ENCODE measurements at regions not wholly inside any gene's neighbourhood (a gene's known extent, or its start where the extent isn't known, plus 50 kb on each side); places are given as distances from the start of the nearest gene placed in this dataset.

GRCh38 chr10:6305401-6306321 is 102.9 kb downstream of the PFKFB3 start:
- DNase-seq (ENCODE audit: low read depth) = no peak

GRCh38 chr10:6306917-6307316 is 104.2 kb downstream of the PFKFB3 start:
- DNase-seq (ENCODE audit: low read depth) = no peak

DNA sequence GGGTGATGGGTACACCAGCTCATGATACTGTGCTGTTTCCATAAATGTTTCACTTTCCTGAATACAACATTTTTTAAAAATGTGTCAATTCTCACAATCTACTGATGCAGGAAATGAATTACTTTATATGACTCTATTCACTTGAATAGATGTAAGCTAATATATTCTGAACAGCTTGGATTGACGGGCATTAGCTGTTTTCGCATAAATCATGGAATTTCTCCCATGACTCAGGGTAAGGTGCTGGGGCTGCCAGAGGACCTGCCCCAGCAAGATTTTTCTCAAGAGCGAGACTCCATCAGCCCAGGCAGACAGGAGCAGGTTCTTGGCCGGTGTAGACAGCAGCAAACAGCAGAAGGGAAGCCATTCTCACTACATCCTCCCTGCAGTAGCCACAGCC is 107.1 kb downstream of the PFKFB3 start:
- no peak for DNase-seq (ENCODE audit: low read depth)

DNA sequence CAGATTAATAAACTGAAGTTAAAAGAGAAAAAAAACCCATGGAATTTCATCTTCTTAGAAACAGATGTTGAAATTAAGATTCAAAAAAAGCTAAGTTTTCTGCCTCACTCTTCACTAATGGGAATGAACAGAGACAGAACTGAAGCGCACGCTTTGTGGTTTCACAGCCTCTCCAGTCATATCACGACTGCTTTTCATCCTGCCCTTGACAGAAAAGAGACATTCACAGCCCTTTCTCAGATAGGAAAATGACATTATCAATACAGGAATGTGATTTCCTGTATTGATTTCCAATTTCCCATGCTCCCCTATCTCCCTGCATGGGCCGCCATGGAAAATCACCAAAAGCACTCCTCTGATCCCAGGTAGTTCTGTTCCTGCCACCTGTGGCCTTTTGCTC is 108.2 kb downstream of the PFKFB3 start:
- DNase-seq (ENCODE audit: low read depth) = no peak

GRCh38 chr10:6311700-6312330 is 109.1 kb downstream of the PFKFB3 start:
- DNase-seq (ENCODE audit: low read depth) = no peak

DNA sequence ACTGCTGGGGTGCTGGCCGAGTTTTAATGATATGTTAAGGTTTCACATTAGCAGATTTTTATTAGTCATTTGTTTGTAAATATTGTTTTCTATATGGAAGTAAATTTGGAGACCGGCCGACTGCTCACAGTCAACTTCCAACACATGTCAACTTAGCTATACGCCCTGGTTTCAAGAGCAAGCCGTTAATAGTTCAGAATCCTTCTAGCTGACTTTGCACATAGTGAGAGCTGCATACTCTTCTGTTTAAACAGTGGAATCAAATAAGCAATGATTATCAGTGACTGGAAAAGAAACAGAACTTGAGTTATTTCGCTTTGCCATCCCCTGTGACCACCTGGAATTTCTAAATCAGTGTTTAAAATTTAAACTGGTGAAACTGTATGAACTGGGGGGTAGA is 109.9 kb downstream of the PFKFB3 start:
- no peak for DNase-seq (ENCODE audit: low read depth)

GRCh38 chr10:6313111-6313895 is 110.6 kb downstream of the PFKFB3 start:
- DNase-seq (ENCODE audit: low read depth) = no peak

DNA sequence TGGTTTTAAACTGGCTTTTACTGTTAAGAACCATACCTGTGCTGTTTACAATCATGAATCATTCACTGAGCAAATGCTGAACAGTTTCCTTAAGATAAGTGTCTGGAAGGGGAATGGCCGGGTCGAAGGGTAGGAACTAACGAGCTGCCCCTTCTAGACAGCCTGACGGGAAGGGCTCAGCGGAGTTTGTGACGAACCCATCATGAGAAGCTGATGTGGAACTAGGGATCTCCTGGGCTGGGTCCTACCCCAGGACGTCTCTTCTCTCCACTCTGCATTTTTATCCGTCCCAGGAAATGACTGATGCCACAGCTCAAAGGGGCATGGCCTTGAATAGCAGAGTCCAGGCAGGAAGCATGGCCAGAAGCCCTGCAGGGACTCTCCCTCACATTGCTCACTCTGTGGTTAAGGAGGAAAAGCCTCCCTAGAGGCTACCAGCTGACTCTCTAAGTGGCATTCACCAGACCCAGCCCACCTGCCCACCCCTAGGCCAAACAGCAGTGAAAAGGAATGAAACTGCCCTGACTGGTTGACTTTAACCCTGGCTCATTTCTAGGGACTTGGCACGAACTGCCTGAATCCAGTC is 112.0 kb downstream of the PFKFB3 start:
- DNase-seq (ENCODE audit: low read depth) = no peak

DNA sequence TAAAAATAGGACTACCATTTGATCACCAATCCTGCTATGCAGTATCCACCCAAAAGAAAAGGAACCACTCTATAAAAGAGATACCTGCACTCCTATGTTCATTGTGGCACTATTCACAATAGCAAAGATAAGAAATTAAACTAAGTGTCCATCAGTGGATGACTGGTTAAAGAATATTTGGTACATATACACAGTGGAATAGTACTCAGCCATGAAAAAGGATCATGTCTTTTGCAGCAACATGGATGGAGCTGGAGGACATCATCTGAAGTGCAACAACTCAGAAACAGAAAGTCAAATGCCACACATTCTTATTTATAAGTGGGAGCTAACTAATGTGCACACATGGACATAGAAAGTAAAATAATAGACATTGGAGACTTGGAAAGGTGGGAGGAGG is 116.4 kb downstream of the PFKFB3 start:
- no peak for DNase-seq (ENCODE audit: low read depth)

DNA sequence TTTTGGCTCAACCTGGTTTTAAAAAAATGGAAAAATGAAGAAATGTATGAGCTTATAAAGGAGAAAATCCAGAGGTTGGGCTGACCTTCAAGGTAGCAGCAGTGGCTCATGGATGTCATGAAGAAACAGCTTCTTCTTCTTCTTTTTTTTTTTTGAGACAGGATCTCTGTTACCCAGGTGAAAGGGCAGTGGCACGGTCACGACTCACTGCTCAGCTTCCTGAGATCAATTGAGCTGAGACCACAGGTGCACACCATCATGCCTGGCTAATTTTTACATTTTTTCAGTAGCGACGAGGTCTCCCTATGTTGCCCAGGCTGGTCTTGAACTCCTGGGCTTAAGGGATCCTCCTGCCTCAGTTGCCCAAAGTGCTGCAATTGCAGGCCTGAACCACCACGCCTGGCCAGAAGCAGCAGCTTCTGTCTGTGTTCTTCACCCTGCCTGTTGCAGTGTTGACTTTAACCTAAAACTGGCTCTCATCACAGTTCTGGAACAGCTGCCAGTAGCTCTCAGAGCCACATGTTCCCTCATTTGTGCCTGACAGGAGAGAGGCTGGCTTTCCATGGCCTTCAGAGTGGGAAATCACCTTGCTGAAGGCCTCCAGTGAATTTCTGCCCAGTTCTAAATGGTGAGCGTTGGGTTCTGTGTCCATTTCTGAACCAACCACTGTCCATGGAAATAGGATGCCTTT is 117.7 kb downstream of the PFKFB3 start:
- DNase-seq (ENCODE audit: low read depth) = no peak

- DNase-seq (ENCODE audit: low read depth) = no peak
Measured at GRCh38 chr10:6321880-6322279, 119.1 kb downstream of the PFKFB3 start.

DNA sequence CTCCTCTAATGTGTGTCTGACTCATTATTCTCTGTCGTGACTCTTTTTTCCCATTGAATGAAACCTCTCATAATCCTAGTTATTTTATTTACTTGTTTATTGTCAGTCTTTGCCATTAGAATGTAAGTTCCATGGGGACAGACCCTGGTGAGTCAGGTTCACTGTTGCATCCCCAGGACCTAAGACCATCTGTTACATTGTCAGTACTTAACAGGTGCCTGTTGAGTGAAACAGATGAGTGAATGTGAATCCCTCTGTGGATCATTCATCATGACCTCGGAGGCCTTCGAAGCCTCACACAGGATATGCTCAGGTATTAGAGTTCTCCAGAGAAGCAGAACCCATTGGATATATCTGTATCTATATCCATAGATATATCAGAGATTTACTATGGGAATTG is 120.1 kb downstream of the PFKFB3 start:
- no peak for DNase-seq (ENCODE audit: low read depth)

- no peak for DNase-seq (ENCODE audit: low read depth)
Measured at GRCh38 chr10:6327961-6328698, 125.4 kb downstream of the PFKFB3 start.

DNA sequence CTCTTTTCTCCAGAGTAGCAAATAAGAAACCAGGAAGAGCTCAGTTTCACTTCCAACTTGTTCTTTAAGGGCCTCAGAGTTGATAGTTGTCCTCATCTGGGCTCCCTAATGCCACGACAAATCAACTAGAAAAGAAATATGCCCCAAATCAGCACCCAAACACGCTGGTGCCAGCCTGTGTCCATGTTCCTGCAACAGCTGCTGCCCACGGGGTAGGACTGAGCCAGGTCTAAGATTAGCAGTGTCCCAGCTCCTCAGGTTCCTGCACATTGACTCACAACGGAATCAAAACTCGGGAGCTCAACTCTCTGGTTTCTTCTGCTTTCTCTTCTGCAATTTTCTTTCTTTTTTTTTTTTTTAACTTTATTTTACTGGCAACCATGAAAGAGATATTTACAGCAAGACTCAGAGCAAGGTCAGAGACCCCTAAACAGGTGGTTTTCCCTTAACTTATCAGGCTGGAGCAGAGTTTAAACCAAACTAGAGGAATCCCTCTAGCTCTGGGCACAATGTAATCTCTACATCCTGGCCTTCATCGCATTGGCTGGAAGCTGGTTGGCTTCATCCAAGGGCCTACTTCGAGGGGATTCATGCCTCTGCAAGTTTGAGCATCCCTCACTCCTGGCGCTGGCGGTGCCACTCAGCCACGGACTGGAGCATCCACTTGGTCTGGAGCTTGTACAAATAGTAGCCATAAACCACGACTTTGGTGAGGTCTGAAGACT is 126.1 kb downstream of the PFKFB3 start:
- DNase-seq (ENCODE audit: low read depth) = no peak

- DNase-seq (ENCODE audit: low read depth) = no peak
Measured at GRCh38 chr10:6333086-6333485, 130.4 kb downstream of the PFKFB3 start.

DNA sequence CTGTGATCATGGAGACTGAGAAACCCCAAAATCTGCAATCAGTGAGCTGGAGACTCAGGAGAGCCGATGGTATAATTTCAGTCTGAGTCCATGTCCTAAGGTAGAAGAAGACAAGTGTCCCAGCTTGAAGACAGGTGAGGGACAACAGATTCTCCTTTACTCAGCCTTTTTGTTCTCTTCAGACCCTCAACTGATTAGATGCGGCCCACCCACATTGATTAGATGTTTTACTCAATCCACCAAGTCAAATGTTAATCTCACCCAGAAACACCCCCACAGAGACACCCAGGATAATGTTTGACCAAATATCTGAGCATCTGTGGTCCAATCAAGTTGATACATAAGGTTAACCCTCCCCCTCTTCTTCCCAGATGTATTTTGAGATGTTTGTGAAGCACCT is 131.2 kb downstream of the PFKFB3 start:
- DNase-seq (ENCODE audit: low read depth) = no peak

GRCh38 chr10:6336016-6336415 is 133.3 kb downstream of the PFKFB3 start:
- no peak for DNase-seq (ENCODE audit: low read depth)

- no peak for DNase-seq (ENCODE audit: low read depth)
Measured at GRCh38 chr10:6337382-6337781, 134.7 kb downstream of the PFKFB3 start.

DNA sequence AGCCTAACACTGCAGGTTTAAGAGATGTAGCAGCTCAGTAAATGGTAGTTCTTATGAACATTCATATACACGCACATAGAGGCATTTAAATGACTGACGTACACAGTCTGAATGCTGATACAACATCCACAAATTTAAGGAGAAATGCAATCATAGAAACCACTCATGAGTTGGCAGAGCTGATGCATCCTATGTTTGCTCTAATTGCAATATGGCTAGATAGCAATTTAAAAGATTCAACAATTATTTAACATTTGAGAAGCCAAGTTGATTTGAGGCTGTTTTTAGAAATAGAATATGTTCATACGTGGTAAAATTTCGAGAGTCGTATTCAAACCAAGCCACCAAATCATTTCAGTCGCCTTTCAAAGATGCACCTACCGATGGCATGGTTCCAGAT is 135.6 kb downstream of the PFKFB3 start:
- DNase-seq (ENCODE audit: low read depth) = no peak

GRCh38 chr10:6339891-6340290 is 137.2 kb downstream of the PFKFB3 start:
- no peak for DNase-seq (ENCODE audit: low read depth)
